ENCODE measurements at regions not wholly inside any gene's neighbourhood (a gene's known extent, or its start where the extent isn't known, plus 50 kb on each side); places are given as distances from the start of the nearest gene placed in this dataset.

- no peaks in the 10 kb centered on the region for H3K4me1 ChIP-seq (ENCODE audit: control insufficient read depth in 2 of 3, insufficient read depth in 2 of 3, low read depth in 1 of 3, low read length in 3 of 3)
- no peak overlapping the region for H3K4me3 ChIP-seq (ENCODE audit: low read length in 3 of 3)
- H3K27me3 ChIP-seq (ENCODE audit: control insufficient read depth, insufficient read depth, low read length) = no peaks in the 10 kb centered on the region
- DNase-seq (no peak), FAIRE-seq (no peak)
- no peak overlapping the region for H3K27ac ChIP-seq (ENCODE audit: low read depth in 2 of 2, low read length in 2 of 2)
- peaks cover 0 to 9% (median 5%) of the 10 kb centered on the region in 3 donors for H3K9me3 ChIP-seq (ENCODE audit: control insufficient read depth in 2 of 3, insufficient read depth in 1 of 3, low read length in 3 of 3)
- H3K36me3 ChIP-seq (ENCODE audit: control insufficient read depth in 2 of 3, insufficient read depth in 3 of 3, low read length in 3 of 3) = no peaks in the 10 kb centered on the region
- TF ChIP-seq CTCF (IDR thresholded peaks at IDR 0.05; ENCODE audit: borderline replicate concordance, extremely low read depth, insufficient read depth) = no peak
- intact Hi-C loops (cut with DNase I) = no loop called here
- no peak overlapping the region for H3K9ac ChIP-seq (ENCODE audit: low read length in 3 of 3)
Measured at GRCh38 chr10:21193196-21193595, 296.1 kb upstream of the NEBL start.

- Histone ChIP-seq H3K9me3 (ENCODE audit: control insufficient read depth in 2 of 3, insufficient read depth in 1 of 3, low read length in 3 of 3) (no peaks in the 10 kb centered on the region), H3K4me3 (ENCODE audit: low read length in 3 of 3) (no peak overlapping the region), H3K4me1 (ENCODE audit: control insufficient read depth in 2 of 3, insufficient read depth in 2 of 3, low read depth in 1 of 3, low read length in 3 of 3) (no peaks in the 10 kb centered on the region), H3K36me3 (ENCODE audit: control insufficient read depth in 2 of 3, insufficient read depth in 3 of 3, low read length in 3 of 3) (no peaks in the 10 kb centered on the region), H3K27me3 (ENCODE audit: control insufficient read depth, insufficient read depth, low read length) (no peaks in the 10 kb centered on the region), H3K9ac (ENCODE audit: low read length in 3 of 3) (no peak overlapping the region), H3K27ac (ENCODE audit: low read depth in 2 of 2, low read length in 2 of 2) (no peak overlapping the region)
- no peak for FAIRE-seq
- intact Hi-C loops (cut with DNase I) = no loop called here
- no peak for TF ChIP-seq CTCF (IDR thresholded peaks at IDR 0.05; ENCODE audit: borderline replicate concordance, extremely low read depth, insufficient read depth)
- no peak for DNase-seq
Measured at GRCh38 chr10:21191512-21191911, 294.4 kb upstream of the NEBL start.

- Histone ChIP-seq H3K4me3 (ENCODE audit: low read length in 3 of 3) (no peak overlapping the region), H3K9ac (ENCODE audit: low read length in 3 of 3) (no peak overlapping the region), H3K9me3 (ENCODE audit: control insufficient read depth in 2 of 3, insufficient read depth in 1 of 3, low read length in 3 of 3) (no peaks in the 10 kb centered on the region), H3K36me3 (ENCODE audit: control insufficient read depth in 2 of 3, insufficient read depth in 3 of 3, low read length in 3 of 3) (no peaks in the 10 kb centered on the region), H3K27me3 (ENCODE audit: control insufficient read depth, insufficient read depth, low read length) (no peaks in the 10 kb centered on the region), H3K4me1 (ENCODE audit: control insufficient read depth in 2 of 3, insufficient read depth in 2 of 3, low read depth in 1 of 3, low read length in 3 of 3) (no peaks in the 10 kb centered on the region), H3K27ac (ENCODE audit: low read depth in 2 of 2, low read length in 2 of 2) (no peak overlapping the region)
- TF ChIP-seq CTCF (IDR thresholded peaks at IDR 0.05; ENCODE audit: borderline replicate concordance, extremely low read depth, insufficient read depth) = no peak
- DNase-seq (no peak), FAIRE-seq (no peak)
- intact Hi-C loops (cut with DNase I) = no loop called here
Measured at GRCh38 chr10:21184984-21185383, 287.9 kb upstream of the NEBL start.

- Histone ChIP-seq H3K4me3 (ENCODE audit: low read length in 3 of 3) (no peak overlapping the region), H3K9me3 (ENCODE audit: control insufficient read depth in 2 of 3, insufficient read depth in 1 of 3, low read length in 3 of 3) (no peaks in the 10 kb centered on the region), H3K4me1 (ENCODE audit: control insufficient read depth in 2 of 3, insufficient read depth in 2 of 3, low read depth in 1 of 3, low read length in 3 of 3) (no peaks in the 10 kb centered on the region), H3K9ac (ENCODE audit: low read length in 3 of 3) (no peak overlapping the region), H3K27ac (ENCODE audit: low read depth in 2 of 2, low read length in 2 of 2) (no peak overlapping the region), H3K27me3 (ENCODE audit: control insufficient read depth, insufficient read depth, low read length) (no peaks in the 10 kb centered on the region), H3K36me3 (ENCODE audit: control insufficient read depth in 2 of 3, insufficient read depth in 3 of 3, low read length in 3 of 3) (no peaks in the 10 kb centered on the region)
- DNase-seq (no peak), FAIRE-seq (no peak)
- intact Hi-C loops (cut with DNase I) = no loop called here
- no peak for TF ChIP-seq CTCF (IDR thresholded peaks at IDR 0.05; ENCODE audit: borderline replicate concordance, extremely low read depth, insufficient read depth)
Measured at GRCh38 chr10:21184216-21184615, 287.1 kb upstream of the NEBL start.
